Tongue (tissue), 1 donor: ENCODE measurements at regions not wholly inside any gene's neighbourhood (a gene's known extent, or its start where the extent isn't known, plus 50 kb on each side); places are given as distances from the start of the nearest gene placed in this dataset.

ENCODE experiments used
- DNase-seq: peaks from one replicate; pipeline ENCODE4 v3.0.0-alpha.2; 2015

GRCh38 chr13:103246581-103247200, 180.5 kb upstream of the SLC10A2 start:
- peak; percentile 68 for DNase-seq

- DNase-seq: no peak
Observed at GRCh38 chr13:103243495-103243894, 177.3 kb upstream of the SLC10A2 start.

- no peak for DNase-seq
Observed at GRCh38 chr13:103238441-103238840, 172.2 kb upstream of the SLC10A2 start.

- DNase-seq: no peak
Observed at GRCh38 chr13:103236213-103236612, 170.0 kb upstream of the SLC10A2 start.

- DNase-seq: no peak
Observed at GRCh38 chr13:103229674-103230073, 163.5 kb upstream of the SLC10A2 start.

- DNase-seq: no peak
Observed at GRCh38 chr13:103224804-103225203, 158.6 kb upstream of the SLC10A2 start.

- no peak for DNase-seq
Observed at GRCh38 chr13:103222683-103223082, 156.5 kb upstream of the SLC10A2 start.

GRCh38 chr13:103218253-103218652, 152.0 kb upstream of the SLC10A2 start:
- DNase-seq: no peak

GRCh38 chr13:103213152-103213551, 146.9 kb upstream of the SLC10A2 start:
- DNase-seq: no peak

- no peak for DNase-seq
Observed at GRCh38 chr13:103210348-103210747, 144.1 kb upstream of the SLC10A2 start.

GRCh38 chr13:103203735-103204330, 137.6 kb upstream of the SLC10A2 start:
- DNase-seq: no peak

GRCh38 chr13:103200118-103200885, 134.1 kb upstream of the SLC10A2 start:
- no peak for DNase-seq

GRCh38 chr13:103199380-103200088, 133.3 kb upstream of the SLC10A2 start:
- DNase-seq: no peak

GRCh38 chr13:103196356-103196755, 130.1 kb upstream of the SLC10A2 start:
- DNase-seq: no peak

GRCh38 chr13:103195762-103196161, 129.5 kb upstream of the SLC10A2 start:
- DNase-seq: no peak

GRCh38 chr13:103194871-103195270, 128.7 kb upstream of the SLC10A2 start:
- DNase-seq: no peak

- DNase-seq: no peak
Observed at GRCh38 chr13:103192511-103193135, 126.4 kb upstream of the SLC10A2 start.

GRCh38 chr13:103190841-103191240, 124.6 kb upstream of the SLC10A2 start:
- no peak for DNase-seq

GRCh38 chr13:103188713-103189326, 122.6 kb upstream of the SLC10A2 start:
- peak; percentile 68 for DNase-seq

- no peak for DNase-seq
Observed at GRCh38 chr13:103187721-103188156, 121.5 kb upstream of the SLC10A2 start.

GRCh38 chr13:103184413-103184812, 118.2 kb upstream of the SLC10A2 start:
- DNase-seq: no peak
